Ovary (tissue), 3 donors: ENCODE measurements at regions not wholly inside any gene's neighbourhood (a gene's known extent, or its start where the extent isn't known, plus 50 kb on each side); places are given as distances from the start of the nearest gene placed in this dataset.

Experiments used
- POLR2A ChIP-seq: fragments of 450-650 bp; IDR thresholded peaks from one replicate; pipeline ENCODE4 v1.6.1; 2017; ENCODE audit warnings: antibody characterized with exemption, mild to moderate bottlenecking, moderate library complexity
- TF ChIP-seq, protein P1 (sequence below), 3 donors: fragments of 450-650 bp in 2 of 3; fragments of 200-600 bp in 1 of 3; IDR thresholded peaks; one replicate each; pipeline versions ENCODE4 v1.5.1 to v1.8.0; 2016 to 2022; ENCODE audit warnings: antibody characterized with exemption in 3 of 3, mild to moderate bottlenecking in 1 of 3
- donor health status: DM: no; HTN: no; CAD: no.

DNA sequence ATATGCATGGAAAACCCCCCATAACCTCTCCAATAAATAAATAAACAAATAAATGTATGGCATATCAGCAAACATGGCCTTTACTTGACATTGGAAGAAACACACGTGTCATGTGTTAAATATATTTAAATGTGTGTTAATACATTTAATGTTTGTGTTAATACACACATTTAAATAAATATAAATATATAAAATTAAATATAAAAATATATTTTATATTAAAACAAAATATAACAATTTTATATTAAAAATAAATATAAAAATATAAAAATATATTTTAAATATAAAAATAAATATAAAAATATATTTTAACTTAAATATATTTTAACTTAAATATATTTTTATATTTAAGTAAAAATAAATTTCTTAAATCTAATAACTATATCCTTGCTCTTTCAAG is 187.6 kb upstream of the CXXC4 start:
- TF ChIP-seq, protein P1, sequence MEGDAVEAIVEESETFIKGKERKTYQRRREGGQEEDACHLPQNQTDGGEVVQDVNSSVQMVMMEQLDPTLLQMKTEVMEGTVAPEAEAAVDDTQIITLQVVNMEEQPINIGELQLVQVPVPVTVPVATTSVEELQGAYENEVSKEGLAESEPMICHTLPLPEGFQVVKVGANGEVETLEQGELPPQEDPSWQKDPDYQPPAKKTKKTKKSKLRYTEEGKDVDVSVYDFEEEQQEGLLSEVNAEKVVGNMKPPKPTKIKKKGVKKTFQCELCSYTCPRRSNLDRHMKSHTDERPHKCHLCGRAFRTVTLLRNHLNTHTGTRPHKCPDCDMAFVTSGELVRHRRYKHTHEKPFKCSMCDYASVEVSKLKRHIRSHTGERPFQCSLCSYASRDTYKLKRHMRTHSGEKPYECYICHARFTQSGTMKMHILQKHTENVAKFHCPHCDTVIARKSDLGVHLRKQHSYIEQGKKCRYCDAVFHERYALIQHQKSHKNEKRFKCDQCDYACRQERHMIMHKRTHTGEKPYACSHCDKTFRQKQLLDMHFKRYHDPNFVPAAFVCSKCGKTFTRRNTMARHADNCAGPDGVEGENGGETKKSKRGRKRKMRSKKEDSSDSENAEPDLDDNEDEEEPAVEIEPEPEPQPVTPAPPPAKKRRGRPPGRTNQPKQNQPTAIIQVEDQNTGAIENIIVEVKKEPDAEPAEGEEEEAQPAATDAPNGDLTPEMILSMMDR (IDR thresholded peaks at IDR 0.05), result no peak
- no peak for TF ChIP-seq POLR2A
